ENCODE measurements at regions not wholly inside any gene's neighbourhood (a gene's known extent, or its start where the extent isn't known, plus 50 kb on each side); places are given as distances from the start of the nearest gene placed in this dataset.
A peak's percentile ranks its signal among the peaks of the same experiment; 100 is the strongest.

DNA sequence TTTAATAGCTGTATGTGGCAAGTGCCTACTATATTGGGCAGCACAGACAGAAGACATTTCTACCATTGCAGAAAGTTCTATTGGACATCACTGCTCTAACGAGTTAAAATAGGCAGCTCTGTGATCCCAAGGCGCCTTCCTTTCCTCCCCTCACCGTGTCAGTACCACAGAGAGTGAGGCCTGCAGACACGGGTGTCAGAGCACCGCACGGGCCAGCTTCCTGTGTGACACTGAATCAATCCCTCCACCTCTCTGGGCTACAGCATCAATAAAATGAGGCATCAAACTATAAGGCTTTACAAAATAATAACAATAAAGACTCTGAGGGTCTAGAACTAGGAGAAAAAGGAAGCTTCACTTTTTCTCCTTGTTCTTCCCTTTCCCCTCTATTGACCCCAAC, 246.7 kb downstream of the FOXD2 start:
- Histone ChIP-seq H3K27ac (ENCODE audit: low read depth, low read length) (no peak overlapping the region), H2AFZ (ENCODE audit: low read length) (no peak overlapping the region), H2BK12ac (ENCODE audit: low read depth, low read length) (no peak overlapping the region), H4K20me1 (replicated peaks in 1 of 2; ENCODE audit: control insufficient read depth in 1 of 2, insufficient read depth in 2 of 2, low read length in 2 of 2) (no peaks in the 10 kb centered on the region), H2BK20ac (ENCODE audit: low read length) (no peak overlapping the region), H3K18ac (ENCODE audit: extremely low read depth, low read length) (no peak overlapping the region), H2AK5ac (ENCODE audit: low read depth, low read length) (no peak overlapping the region), H4K91ac (replicated peaks; ENCODE audit: insufficient read length, low read length) (no peak overlapping the region), H3K23ac (ENCODE audit: insufficient read length) (no peak overlapping the region), H2BK5ac (ENCODE audit: low read depth, low read length) (no peak overlapping the region), H3K23me2 (ENCODE audit: low read depth, low read length) (no peaks in the 10 kb centered on the region), H3K79me1 (ENCODE audit: low read depth, low read length) (no peaks in the 10 kb centered on the region), H3K36me3 (ENCODE audit: control insufficient read depth in 2 of 4, insufficient read depth in 4 of 4, low read length in 3 of 4) (no peaks in the 10 kb centered on the region), H3K79me2 (ENCODE audit: control insufficient read depth in 1 of 2, insufficient read depth in 2 of 2, low read length in 2 of 2) (no peaks in the 10 kb centered on the region), H3K56ac (replicated peaks; ENCODE audit: insufficient read length, low read depth, low read length) (no peak overlapping the region), H3K4me3 (ENCODE audit: extremely low read depth in 1 of 4, insufficient read depth in 2 of 4, low read depth in 3 of 4, low read length in 4 of 4) (no peak overlapping the region), H4K8ac (ENCODE audit: extremely low read depth, insufficient read depth, low read length) (no peak overlapping the region), H3K4me1 (replicated peaks in 1 of 4; ENCODE audit: control insufficient read depth in 3 of 4, insufficient read depth in 4 of 4, low read length in 3 of 4) (peaks cover 9 to 19% (median 14%) of the 10 kb centered on the region in 4 experiments), H3K27me3 (replicated peaks in 1 of 4; ENCODE audit: control insufficient read depth in 3 of 4, extremely low read depth in 1 of 4, insufficient read depth in 3 of 4, low read length in 3 of 4) (no peaks in the 10 kb centered on the region; a peak in 2 of 7 replicates), H2BK120ac (replicated peaks; ENCODE audit: low read depth, low read length) (no peak overlapping the region), H3K9me3 (ENCODE audit: insufficient read depth in 2 of 2, low read depth in 1 of 2, low read length in 1 of 2) (no peaks in the 10 kb centered on the region), H3K9ac (replicated peaks in 1 of 4; ENCODE audit: extremely low read depth in 1 of 4, low read depth in 3 of 4, low read length in 3 of 4) (no peak overlapping the region), H3K4me2 (ENCODE audit: insufficient read depth in 1 of 2, low read depth in 2 of 2, low read length in 2 of 2) (no peak overlapping the region), H4K5ac (ENCODE audit: insufficient read length, low read depth, low read length) (no peak overlapping the region), H3K14ac (ENCODE audit: insufficient read length) (no peak overlapping the region), H3K4ac (replicated peaks; ENCODE audit: insufficient read length, low read depth, low read length) (no peak overlapping the region), H2BK15ac (ENCODE audit: low read length) (no peak overlapping the region)
- CTCF ChIA-PET (ENCODE audit: partially characterized antibody) = interaction anchor here (0.7 to 6.1 kb wide), 8 partner anchors 9 to 288 kb away, joined by 3 to 41 read pairs (median 7); no protein-coding TSS in a partner anchor
- DNase-seq (ENCODE audit: low read depth in 1 of 2, low spot score in 2 of 2) (peak in 1 of 2 experiments; percentile 13), FAIRE-seq (no peak)
- TF ChIP-seq SIX5 (IDR thresholded peaks at IDR 0.05; ENCODE audit: low read depth, low read length) = no peak
- TF ChIP-seq, protein P1, sequence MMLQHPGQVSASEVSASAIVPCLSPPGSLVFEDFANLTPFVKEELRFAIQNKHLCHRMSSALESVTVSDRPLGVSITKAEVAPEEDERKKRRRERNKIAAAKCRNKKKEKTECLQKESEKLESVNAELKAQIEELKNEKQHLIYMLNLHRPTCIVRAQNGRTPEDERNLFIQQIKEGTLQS (IDR thresholded peaks at IDR 0.05; ENCODE audit: insufficient read depth, low read depth, low read length) = no peak
- no peak for TF ChIP-seq TCF12 (IDR thresholded peaks at IDR 0.05; ENCODE audit: low read depth, low read length)
- no peak for TF ChIP-seq ZNF274 (IDR thresholded peaks at IDR 0.05; ENCODE audit: borderline replicate concordance, extremely low read depth, low read length)
- TF ChIP-seq TAF7 (optimal IDR thresholded peaks at IDR 0.05; ENCODE audit: borderline replicate concordance, low read depth, low read length) = no peak
- TF ChIP-seq TAF1 (IDR thresholded peaks at IDR 0.05; ENCODE audit: low read depth, low read length) = no peak
- no peak for TF ChIP-seq RNF2 (IDR thresholded peaks at IDR 0.05; ENCODE audit: borderline replicate concordance, low read depth, low read length, missing control alignments, poor library complexity, severe bottlenecking)
- POLR2A ChIA-PET (ENCODE audit: partially characterized antibody) = no interaction called here
- 84% methylated on average over 6 of the region's 6 CpGs; no CpG with 5 or more reads in 1 of the 2 experiments for WGBS, 2 experiments (ENCODE audit: extremely low coverage in 1 of 2, insufficient coverage in 1 of 2, insufficient read length in 1 of 2, insufficient replicate concordance in 2 of 2, low coverage in 1 of 2, low lambda C conversion rate in 2 of 2, missing lambda C conversion rate in 1 of 2)

All from H1 (cell line).